ENCODE measurements at regions not wholly inside any gene's neighbourhood (a gene's known extent, or its start where the extent isn't known, plus 50 kb on each side); places are given as distances from the start of the nearest gene placed in this dataset.

GRCh38 chr9:90544488-90544887 lies 98.1 kb downstream of the DIRAS2 start:
- TF ChIP-seq POLR2AphosphoS2 (IDR thresholded peaks at IDR 0.05; ENCODE audit: low read depth, low read length) (no peak), CTCF (IDR thresholded peaks at IDR 0.05 in 2 of 3, conservative IDR thresholded peaks at IDR 0.05 in 1 of 3; ENCODE audit: control insufficient read depth in 2 of 3, extremely low read depth in 1 of 3, insufficient read depth in 1 of 3, low read depth in 3 of 3, low read length in 3 of 3) (no peak), EZH2 (IDR thresholded peaks at IDR 0.05; ENCODE audit: borderline replicate concordance, control insufficient read depth, low read depth, low read length) (no peak)
